ENCODE measurements at regions not wholly inside any gene's neighbourhood (a gene's known extent, or its start where the extent isn't known, plus 50 kb on each side); places are given as distances from the start of the nearest gene placed in this dataset.

- no peak for TF ChIP-seq CEBPB (IDR thresholded peaks at IDR 0.05)
- no peak for TF ChIP-seq RAD21 (IDR thresholded peaks at IDR 0.05; ENCODE audit: low read depth)
- TF ChIP-seq USF1 (IDR thresholded peaks at IDR 0.05), result no peak
- TF ChIP-seq FOXM1 (IDR thresholded peaks at IDR 0.05; ENCODE audit: borderline replicate concordance, low read depth), result no peak
- TF ChIP-seq TAF1 (IDR thresholded peaks at IDR 0.05; ENCODE audit: low read depth), result no peak
- TF ChIP-seq CREB1 (IDR thresholded peaks at IDR 0.05; ENCODE audit: low read depth), result no peak
- TF ChIP-seq YY1 (IDR thresholded peaks at IDR 0.05; ENCODE audit: low read depth), result no peak
- no peak for TF ChIP-seq TCF12 (IDR thresholded peaks at IDR 0.05; ENCODE audit: low read depth)
- no peak for TF ChIP-seq MAX (IDR thresholded peaks at IDR 0.05)
- TF ChIP-seq EP300 (IDR thresholded peaks at IDR 0.05; ENCODE audit: borderline replicate concordance), result no peak
Observed at GRCh38 chr3:144875211-144875610, 903.6 kb downstream of the DIPK2A start.
